C4-2B (cell line): ENCODE measurements at regions not wholly inside any gene's neighbourhood (a gene's known extent, or its start where the extent isn't known, plus 50 kb on each side); places are given as distances from the start of the nearest gene placed in this dataset.

Experiments used
- ZFX ChIP-seq: fragments of 450-650 bp; IDR thresholded peaks from 2 replicates; pipeline ENCODE4 v1.6.1; 2017
- TF ChIP-seq, protein P1 (sequence below): fragments of 450-650 bp; conservative IDR thresholded peaks from 2 replicates; pipeline ENCODE4 v1.5.1; 2017; ENCODE audit warnings: mild to moderate bottlenecking

- TF ChIP-seq, protein P1, sequence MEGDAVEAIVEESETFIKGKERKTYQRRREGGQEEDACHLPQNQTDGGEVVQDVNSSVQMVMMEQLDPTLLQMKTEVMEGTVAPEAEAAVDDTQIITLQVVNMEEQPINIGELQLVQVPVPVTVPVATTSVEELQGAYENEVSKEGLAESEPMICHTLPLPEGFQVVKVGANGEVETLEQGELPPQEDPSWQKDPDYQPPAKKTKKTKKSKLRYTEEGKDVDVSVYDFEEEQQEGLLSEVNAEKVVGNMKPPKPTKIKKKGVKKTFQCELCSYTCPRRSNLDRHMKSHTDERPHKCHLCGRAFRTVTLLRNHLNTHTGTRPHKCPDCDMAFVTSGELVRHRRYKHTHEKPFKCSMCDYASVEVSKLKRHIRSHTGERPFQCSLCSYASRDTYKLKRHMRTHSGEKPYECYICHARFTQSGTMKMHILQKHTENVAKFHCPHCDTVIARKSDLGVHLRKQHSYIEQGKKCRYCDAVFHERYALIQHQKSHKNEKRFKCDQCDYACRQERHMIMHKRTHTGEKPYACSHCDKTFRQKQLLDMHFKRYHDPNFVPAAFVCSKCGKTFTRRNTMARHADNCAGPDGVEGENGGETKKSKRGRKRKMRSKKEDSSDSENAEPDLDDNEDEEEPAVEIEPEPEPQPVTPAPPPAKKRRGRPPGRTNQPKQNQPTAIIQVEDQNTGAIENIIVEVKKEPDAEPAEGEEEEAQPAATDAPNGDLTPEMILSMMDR: no peak
- TF ChIP-seq ZFX: no peak
These were observed 340.2 kb upstream of the SMIM31 start for GRCh38 chr4:164413743-164414142.
